Thyroid gland (tissue), 4 donors: ENCODE measurements at regions not wholly inside any gene's neighbourhood (a gene's known extent, or its start where the extent isn't known, plus 50 kb on each side); places are given as distances from the start of the nearest gene placed in this dataset.

Experiments
- CTCF ChIP-seq, 6 experiments: fragments of 200-600 bp in 3 of 6; fragments of 450-650 bp in 3 of 6; sonication (generic) in 3 of 6; IDR thresholded peaks; one replicate each; pipeline ENCODE4 v1.5.1; 2016 to 2019; ENCODE audit warnings: antibody characterized with exemption in 6 of 6, mild to moderate bottlenecking in 2 of 6, inconsistent platforms in 1 of 6, moderate library complexity in 1 of 6
- POLR2A ChIP-seq, 2 donors: fragments of 450-650 bp; IDR thresholded peaks; one replicate each; pipeline ENCODE4 v1.6.1; 2017; ENCODE audit warnings: antibody characterized with exemption in 2 of 2, mild to moderate bottlenecking in 2 of 2, moderate library complexity in 1 of 2

GRCh38 chr1:17950728-17951127 lies 156.9 kb upstream of the IGSF21 start:
- no peak for TF ChIP-seq CTCF (IDR thresholded peaks at IDR 0.05)
- TF ChIP-seq POLR2A (IDR thresholded peaks at IDR 0.05), result no peak
